ENCODE measurements at regions not wholly inside any gene's neighbourhood (a gene's known extent, or its start where the extent isn't known, plus 50 kb on each side); places are given as distances from the start of the nearest gene placed in this dataset.

- TF ChIP-seq PHF20 (CRISPR knock-in tag; IDR thresholded peaks at IDR 0.05) (no peak), ZKSCAN8 (CRISPR knock-in tag; IDR thresholded peaks at IDR 0.05; ENCODE audit: borderline replicate concordance) (no peak)
Observed at GRCh38 chr1:115900856-115901255, 59.9 kb upstream of the NHLH2 start.
